H1 (cell line): ENCODE measurements at regions not wholly inside any gene's neighbourhood (a gene's known extent, or its start where the extent isn't known, plus 50 kb on each side); places are given as distances from the start of the nearest gene placed in this dataset.

Source experiments
- CTCF ChIA-PET: fragments of 300-600 bp; sonication (Branson Sonifier 250); formaldehyde crosslinking; loops from one replicate; lab custom pipeline; 2021; ENCODE audit not compliant: partially characterized antibody; lab: Charles Lee
- POLR2A ChIA-PET: fragments of 300-600 bp; sonication (Branson Sonifier 250); formaldehyde crosslinking; loops from one replicate; lab custom pipeline; 2021; ENCODE audit warnings: inconsistent platforms; ENCODE audit not compliant: partially characterized antibody; lab: Charles Lee
- DNase-seq, 2 experiments: peaks; one replicate each; pipeline versions ENCODE4 v3.0.0 to v3.0.0-alpha.2; 2010 to 2022; ENCODE audit warnings: low spot score in 2 of 2, low read depth in 1 of 2, mixed read lengths in 1 of 2
- FAIRE-seq: peaks from 2 replicates; lab custom pipeline; 2011; peaks lifted over from hg19 to GRCh38; lab: Jason Lieb, UNC
- H2AFZ ChIP-seq: 2 replicates; pipeline ENCODE4 v1.8.1; 2012; ENCODE audit warnings: low read length, inconsistent platforms
- H2AK5ac ChIP-seq: 2 replicates; pipeline ENCODE4 v1.6.1; 2013; ENCODE audit warnings: low read depth, low read length
- H2BK120ac ChIP-seq: replicated peaks from 2 replicates; pipeline ENCODE3; 2013; ENCODE audit warnings: low read depth, low read length, inconsistent platforms
- H2BK12ac ChIP-seq: 2 replicates; pipeline ENCODE4 v1.6.1; 2013; ENCODE audit warnings: low read depth, low read length
- H2BK15ac ChIP-seq: 2 replicates; pipeline ENCODE4 v1.6.1; 2013; ENCODE audit warnings: low read length
- H2BK20ac ChIP-seq: 2 replicates; pipeline ENCODE4 v1.6.1; 2013; ENCODE audit warnings: low read length
- H2BK5ac ChIP-seq: 2 replicates; pipeline ENCODE4 v1.6.1; 2013; ENCODE audit warnings: low read depth, low read length
- H3K14ac ChIP-seq: 2 replicates; pipeline ENCODE4 v1.6.1; 2013; ENCODE audit warnings: inconsistent platforms; ENCODE audit not compliant: insufficient read length
- H3K18ac ChIP-seq: 2 replicates; pipeline ENCODE4 v1.6.1; 2013; ENCODE audit warnings: low read length; ENCODE audit errors: extremely low read depth
- H3K23ac ChIP-seq: 2 replicates; pipeline ENCODE4 v1.6.1; 2013; ENCODE audit warnings: inconsistent platforms; ENCODE audit not compliant: insufficient read length
- H3K23me2 ChIP-seq: 2 replicates; pipeline ENCODE4 v1.6.1; 2013; ENCODE audit warnings: low read depth, low read length
- H3K27ac ChIP-seq: 2 replicates; pipeline ENCODE4 v1.6.1; 2011; ENCODE audit warnings: low read depth, low read length, inconsistent platforms
- H3K27me3 ChIP-seq, 4 experiments: replicated peaks in 1 of 4; 1 replicate in 1 of 4; 2 replicates in 3 of 4; pipeline versions ENCODE4 v1.6.1 to v1.8.1; 2011 to 2013; ENCODE audit warnings: low read length in 3 of 4, mild to moderate bottlenecking in 3 of 4, inconsistent platforms in 2 of 4, mixed read lengths in 2 of 4, moderate library complexity in 1 of 4; ENCODE audit not compliant: control insufficient read depth in 3 of 4, insufficient read depth in 3 of 4; ENCODE audit errors: extremely low read depth in 1 of 4
- H3K36me3 ChIP-seq, 4 experiments: 2 replicates each; pipeline versions ENCODE4 v1.6.1 to v1.8.1; 2011 to 2013; ENCODE audit warnings: mild to moderate bottlenecking in 4 of 4, low read length in 3 of 4, moderate library complexity in 2 of 4, control low read depth in 1 of 4, inconsistent platforms in 1 of 4; ENCODE audit not compliant: insufficient read depth in 4 of 4, control insufficient read depth in 2 of 4
- H3K4ac ChIP-seq: replicated peaks from 2 replicates; pipeline ENCODE3; 2013; ENCODE audit warnings: low read length, low read depth, mixed read lengths, inconsistent platforms; ENCODE audit not compliant: insufficient read length
- H3K4me1 ChIP-seq, 4 experiments: replicated peaks in 1 of 4; 1 replicate in 1 of 4; 2 replicates in 3 of 4; pipeline versions ENCODE4 v1.6.1 to v1.8.1; 2011 to 2013; ENCODE audit warnings: low read length in 3 of 4, inconsistent platforms in 2 of 4, mixed read lengths in 1 of 4; ENCODE audit not compliant: insufficient read depth in 4 of 4, control insufficient read depth in 3 of 4
- H3K4me2 ChIP-seq, 2 experiments: 2 replicates each; pipeline versions ENCODE4 v1.6.1 to v1.8.1; 2011 to 2013; ENCODE audit warnings: low read depth in 2 of 2, low read length in 2 of 2, control low read depth in 1 of 2, inconsistent platforms in 1 of 2, mild to moderate bottlenecking in 1 of 2; ENCODE audit not compliant: insufficient read depth in 1 of 2
- H3K4me3 ChIP-seq, 4 experiments: fragments of 200-600, 300-600 bp in 1 of 4; sonication (generic), shearing (Covaris generic), sonication (Bioruptor Twin) in 1 of 4; 2 replicates each; pipeline versions ENCODE4 v1.5.1 to v1.8.1; 2011 to 2016; ENCODE audit warnings: low read length in 4 of 4, low read depth in 3 of 4, control low read depth in 2 of 4, inconsistent platforms in 2 of 4, mild to moderate bottlenecking in 2 of 4, mixed read lengths in 1 of 4, moderate library complexity in 1 of 4; ENCODE audit not compliant: insufficient read depth in 2 of 4; ENCODE audit errors: extremely low read depth in 1 of 4
- H3K56ac ChIP-seq: replicated peaks from 2 replicates; pipeline ENCODE3; 2013; ENCODE audit warnings: low read depth, mild to moderate bottlenecking, mixed read lengths, low read length, inconsistent platforms; ENCODE audit not compliant: insufficient read length
- H3K79me1 ChIP-seq: 2 replicates; pipeline ENCODE4 v1.6.1; 2013; ENCODE audit warnings: low read depth, low read length, control low read depth
- H3K79me2 ChIP-seq, 2 experiments: 2 replicates each; pipeline versions ENCODE4 v1.6.1 to v1.8.1; 2012 to 2013; ENCODE audit warnings: low read length in 2 of 2, mild to moderate bottlenecking in 2 of 2, inconsistent platforms in 1 of 2; ENCODE audit not compliant: insufficient read depth in 2 of 2, control insufficient read depth in 1 of 2
- H3K9ac ChIP-seq, 4 experiments: replicated peaks in 1 of 4; 1 replicate in 1 of 4; 2 replicates in 3 of 4; pipeline versions ENCODE4 v1.6.1 to v1.8.1; 2011 to 2013; ENCODE audit warnings: low read depth in 3 of 4, low read length in 3 of 4, control low read depth in 2 of 4, mild to moderate bottlenecking in 2 of 4, moderate library complexity in 2 of 4, inconsistent platforms in 1 of 4; ENCODE audit errors: extremely low read depth in 1 of 4
- H3K9me3 ChIP-seq, 2 experiments: 2 replicates each; pipeline versions ENCODE4 v1.6.1 to v1.8.1; 2012 to 2013; ENCODE audit warnings: mild to moderate bottlenecking in 2 of 2, moderate library complexity in 2 of 2, control low read depth in 1 of 2, inconsistent platforms in 1 of 2, low read depth in 1 of 2, low read length in 1 of 2, mixed read lengths in 1 of 2; ENCODE audit not compliant: insufficient read depth in 2 of 2
- H4K20me1 ChIP-seq, 2 experiments: replicated peaks in 1 of 2; 2 replicates each; pipeline versions ENCODE3 to v1.8.1; 2011 to 2013; ENCODE audit warnings: inconsistent platforms in 2 of 2, low read length in 2 of 2, mild to moderate bottlenecking in 1 of 2; ENCODE audit not compliant: insufficient read depth in 2 of 2, control insufficient read depth in 1 of 2
- H4K5ac ChIP-seq: 2 replicates; pipeline ENCODE4 v1.6.1; 2013; ENCODE audit warnings: low read length, low read depth, mixed read lengths, inconsistent platforms; ENCODE audit not compliant: insufficient read length
- H4K8ac ChIP-seq: 2 replicates; pipeline ENCODE4 v1.8.0; 2013; ENCODE audit warnings: mild to moderate bottlenecking, moderate library complexity, low read length, inconsistent platforms; ENCODE audit not compliant: insufficient read depth; ENCODE audit errors: extremely low read depth
- H4K91ac ChIP-seq: replicated peaks from 2 replicates; pipeline ENCODE3; 2013; ENCODE audit warnings: low read length, mixed read lengths, inconsistent platforms; ENCODE audit not compliant: insufficient read length
- ATF3 ChIP-seq: IDR thresholded peaks from 2 replicates; pipeline ENCODE4 v1.6.1; 2011; ENCODE audit warnings: low read depth, mild to moderate bottlenecking, low read length; ENCODE audit not compliant: insufficient read depth
- CEBPB ChIP-seq: IDR thresholded peaks from 2 replicates; pipeline ENCODE4 v1.6.1; 2012; ENCODE audit warnings: low read depth, low read length
- E2F6 ChIP-seq: IDR thresholded peaks from 2 replicates; pipeline ENCODE4 v1.6.1; 2012; ENCODE audit warnings: inconsistent platforms
- EP300 ChIP-seq, 2 experiments: IDR thresholded peaks; 1 replicate in 1 of 2; 2 replicates in 1 of 2; pipeline ENCODE4 v1.6.1; 2011 to 2012; ENCODE audit warnings: low read depth in 2 of 2, low read length in 2 of 2, mild to moderate bottlenecking in 2 of 2, borderline replicate concordance in 1 of 2, inconsistent platforms in 1 of 2, moderate library complexity in 1 of 2
- GABPA ChIP-seq: IDR thresholded peaks from 2 replicates; pipeline ENCODE4 v1.6.1; 2011; ENCODE audit warnings: mild to moderate bottlenecking, low read length, moderate library complexity, borderline replicate concordance; ENCODE audit not compliant: insufficient read depth
- MAX ChIP-seq: IDR thresholded peaks from 2 replicates; pipeline ENCODE4 v1.6.1; 2012; ENCODE audit warnings: inconsistent platforms
- RBBP5 ChIP-seq: IDR thresholded peaks from 2 replicates; pipeline ENCODE4 v1.7.1; 2012; ENCODE audit warnings: low read depth, mild to moderate bottlenecking, inconsistent platforms, low read length, moderate library complexity, borderline replicate concordance
- RNF2 ChIP-seq: fragments of 200-900, 300-1000 bp; sonication (generic); IDR thresholded peaks from 2 replicates; pipeline ENCODE4 v1.7.1; 2016; ENCODE audit warnings: borderline replicate concordance, low read depth, mild to moderate bottlenecking, antibody characterized with exemption, low read length; ENCODE audit not compliant: poor library complexity, severe bottlenecking; ENCODE audit errors: missing control alignments
- SP1 ChIP-seq: IDR thresholded peaks from 2 replicates; pipeline ENCODE4 v1.6.1; 2011; ENCODE audit warnings: low read depth, low read length
- WGBS, 2 experiments: shearing (Covaris generic) in 1 of 2; methylation state at CpG; one replicate each; pipeline versions ENCODE4 v1.1.6 to v1.1.7; 2013 to 2015; ENCODE audit warnings: low lambda C conversion rate in 2 of 2, mixed read lengths in 2 of 2, inconsistent platforms in 1 of 2, low coverage in 1 of 2, missing lambda C conversion rate in 1 of 2; ENCODE audit not compliant: insufficient replicate concordance in 2 of 2, insufficient coverage in 1 of 2, insufficient read length in 1 of 2; ENCODE audit errors: extremely low coverage in 1 of 2, missing lambda C conversion rate in 1 of 2; 5-methylcytosine and 5-hydroxymethylcytosine counted together

- no peaks in the 10 kb centered on the region for H4K20me1 ChIP-seq
- no peak overlapping the region for H3K18ac ChIP-seq
- H3K9ac ChIP-seq: no peak overlapping the region
- POLR2A ChIA-PET: no interaction called here
- no peak overlapping the region for H3K4me3 ChIP-seq
- DNase-seq: no peak
- H3K79me1 ChIP-seq: no peaks in the 10 kb centered on the region
- no peak overlapping the region for H4K8ac ChIP-seq
- no peak overlapping the region for H2BK5ac ChIP-seq
- H3K14ac ChIP-seq: no peak overlapping the region
- no peaks in the 10 kb centered on the region for H3K79me2 ChIP-seq
- no peak overlapping the region for H2AFZ ChIP-seq
- H3K9me3 ChIP-seq: no peaks in the 10 kb centered on the region
- no peak overlapping the region for H2BK12ac ChIP-seq
- H3K23me2 ChIP-seq: no peaks in the 10 kb centered on the region
- WGBS, 2 experiments: 92% methylated on average over 6 of the region's 6 CpGs; no CpG with 5 or more reads in 1 of the 2 experiments
- TF ChIP-seq ATF3 (no peak), MAX (no peak), RBBP5 (no peak), EP300 (IDR thresholded peaks at IDR 0.05; ENCODE audit: borderline replicate concordance in 1 of 2, low read depth in 2 of 2, low read length in 2 of 2) (no peak), RNF2 (no peak), CEBPB (no peak), GABPA (no peak), E2F6 (no peak), SP1 (no peak)
- H3K23ac ChIP-seq: no peak overlapping the region
- no peak overlapping the region for H4K91ac ChIP-seq
- no peak overlapping the region for H4K5ac ChIP-seq
- H3K36me3 ChIP-seq: no peaks in the 10 kb centered on the region
- no peak for FAIRE-seq
- no peak overlapping the region for H2BK120ac ChIP-seq
- no peak overlapping the region for H3K56ac ChIP-seq
- no peaks in the 10 kb centered on the region for H3K4me1 ChIP-seq
- no peak overlapping the region for H2AK5ac ChIP-seq
- H3K4me2 ChIP-seq: no peak overlapping the region
- no peaks in the 10 kb centered on the region for H3K27me3 ChIP-seq
- H2BK15ac ChIP-seq: no peak overlapping the region
- no peak overlapping the region for H3K4ac ChIP-seq
- no peak overlapping the region for H2BK20ac ChIP-seq
- CTCF ChIA-PET: interaction anchor here (0.5 to 2.6 kb wide), 4 partner anchors 101 to 276 kb away, joined by 3 to 8 read pairs (median 4); no protein-coding TSS in a partner anchor
- H3K27ac ChIP-seq: no peak overlapping the region
These were observed 183.3 kb upstream of the SEL1L start for GRCh38 chr14:81716953-81717352.
